Natural killer cell (primary cell): ENCODE measurements at regions not wholly inside any gene's neighbourhood (a gene's known extent, or its start where the extent isn't known, plus 50 kb on each side); places are given as distances from the start of the nearest gene placed in this dataset.
"Not testable (repeated sequence)": the region's sequence is repeated elsewhere in the genome, so short reads cannot be mapped to it uniquely, and the experiment has no call there.

Experiments
- ATAC-seq, 3 donors: fragments of 150-1000 bp in 2 of 3; fragments of 200-7000 bp in 1 of 3; cut with Tn5 transposase; 1 replicate in 1 of 3; 2 replicates in 2 of 3; pipeline ENCODE4 v1.10.0; 2021; ENCODE audit warnings: mild to moderate bottlenecking in 2 of 3, moderate library complexity in 2 of 3
- DNase-seq, 2 donors: peaks; one replicate each; pipeline versions ENCODE4 v3.0.0 to v3.0.0-alpha.2; 2013 to 2021; ENCODE audit warnings: mixed read lengths in 1 of 2
- H3K27ac ChIP-seq: one replicate; pipeline ENCODE4 v1.5.1; 2013; ENCODE audit warnings: mild to moderate bottlenecking, low read length
- H3K27me3 ChIP-seq: one replicate; pipeline ENCODE4 v1.6.1; 2013; ENCODE audit warnings: low read length; ENCODE audit not compliant: control insufficient read depth, insufficient read depth
- H3K36me3 ChIP-seq: one replicate; pipeline ENCODE4 v1.6.1; 2013; ENCODE audit warnings: low read length; ENCODE audit not compliant: control insufficient read depth, insufficient read depth
- H3K4me1 ChIP-seq: one replicate; pipeline ENCODE4 v1.6.1; 2013; ENCODE audit warnings: low read length; ENCODE audit not compliant: control insufficient read depth, insufficient read depth
- H3K4me3 ChIP-seq: one replicate; pipeline ENCODE4 v1.5.1; 2013; ENCODE audit warnings: low read length
- H3K9me3 ChIP-seq: one replicate; pipeline ENCODE4 v1.6.1; 2013; ENCODE audit warnings: low read length; ENCODE audit not compliant: control insufficient read depth, insufficient read depth
- H3K27ac Mint-ChIP-seq, 2 donors: one replicate each; pipeline ENCODE4 v1.8.0; 2022; ENCODE audit warnings: mild to moderate bottlenecking in 2 of 2, mixed read lengths in 2 of 2, moderate library complexity in 1 of 2
- H3K27me3 Mint-ChIP-seq, 2 donors: one replicate each; pipeline ENCODE4 v1.8.0; 2022; ENCODE audit warnings: low read depth in 2 of 2, mixed read lengths in 2 of 2
- H3K36me3 Mint-ChIP-seq: one replicate; pipeline ENCODE4 v1.8.0; 2022; ENCODE audit warnings: mixed read lengths
- H3K4me1 Mint-ChIP-seq, 2 donors: one replicate each; pipeline ENCODE4 v1.8.0; 2022; ENCODE audit warnings: mixed read lengths in 2 of 2
- H3K4me3 Mint-ChIP-seq: one replicate; pipeline ENCODE4 v1.8.0; 2022; ENCODE audit warnings: mild to moderate bottlenecking, moderate library complexity, mixed read lengths
- H3K9me3 Mint-ChIP-seq, 2 donors: one replicate each; pipeline ENCODE4 v1.8.0; 2022; ENCODE audit warnings: mixed read lengths in 2 of 2
- WGBS: methylation state at CpG from one replicate; pipeline ENCODE4 v1.1.7; 2013; ENCODE audit warnings: missing lambda C conversion rate; ENCODE audit not compliant: insufficient coverage; 5-methylcytosine and 5-hydroxymethylcytosine counted together
- intact Hi-C: fragments of 100-400 bp; cut with micrococcal nuclease; formaldehyde crosslinking; loops from one replicate; pipeline ENCODE4 v1.14.2; 2022
- TF ChIP-seq, protein P1 (sequence below): fragments of 200-600 bp; IDR thresholded peaks from one replicate; pipeline ENCODE4 v1.8.0; 2022; ENCODE audit warnings: antibody characterized with exemption

DNA sequence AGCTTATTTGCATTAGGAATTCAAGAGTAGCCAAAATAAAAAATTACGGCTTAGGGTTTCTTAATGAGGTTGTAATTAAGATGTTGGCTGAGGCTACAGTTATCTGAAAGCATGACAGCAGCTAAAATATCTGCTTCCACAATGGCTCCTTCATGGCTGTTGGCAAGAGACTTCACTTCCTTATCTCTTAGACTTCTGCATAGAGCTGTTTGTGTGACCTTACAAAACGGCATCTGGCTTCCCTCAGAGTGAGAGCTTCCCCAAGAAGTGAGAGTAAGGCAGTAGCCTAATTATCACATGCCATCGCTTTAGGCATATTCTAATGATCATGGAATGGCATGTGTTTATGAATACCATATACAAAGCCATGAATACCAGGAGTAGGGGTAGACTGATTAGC lies 57.6 kb downstream of the CCDC59 start:
- Histone ChIP-seq H3K4me1 (no peaks in the 10 kb centered on the region), H3K36me3 (no peaks in the 10 kb centered on the region), H3K27ac (no peak overlapping the region), H3K4me3 (no peak overlapping the region), H3K27me3 (no peaks in the 10 kb centered on the region), H3K9me3 (no peaks in the 10 kb centered on the region)
- Mint-ChIP-seq H3K4me3 (no peak overlapping the region), H3K4me1 (no peaks in the 10 kb centered on the region), H3K9me3 (peaks cover 2 to 4% of the 10 kb centered on the region in 2 donors), H3K27ac (no peak overlapping the region), H3K36me3 (no peaks in the 10 kb centered on the region), H3K27me3 (no peaks in the 10 kb centered on the region)
- ATAC-seq (no peak), DNase-seq (no peak)
- TF ChIP-seq, protein P1, sequence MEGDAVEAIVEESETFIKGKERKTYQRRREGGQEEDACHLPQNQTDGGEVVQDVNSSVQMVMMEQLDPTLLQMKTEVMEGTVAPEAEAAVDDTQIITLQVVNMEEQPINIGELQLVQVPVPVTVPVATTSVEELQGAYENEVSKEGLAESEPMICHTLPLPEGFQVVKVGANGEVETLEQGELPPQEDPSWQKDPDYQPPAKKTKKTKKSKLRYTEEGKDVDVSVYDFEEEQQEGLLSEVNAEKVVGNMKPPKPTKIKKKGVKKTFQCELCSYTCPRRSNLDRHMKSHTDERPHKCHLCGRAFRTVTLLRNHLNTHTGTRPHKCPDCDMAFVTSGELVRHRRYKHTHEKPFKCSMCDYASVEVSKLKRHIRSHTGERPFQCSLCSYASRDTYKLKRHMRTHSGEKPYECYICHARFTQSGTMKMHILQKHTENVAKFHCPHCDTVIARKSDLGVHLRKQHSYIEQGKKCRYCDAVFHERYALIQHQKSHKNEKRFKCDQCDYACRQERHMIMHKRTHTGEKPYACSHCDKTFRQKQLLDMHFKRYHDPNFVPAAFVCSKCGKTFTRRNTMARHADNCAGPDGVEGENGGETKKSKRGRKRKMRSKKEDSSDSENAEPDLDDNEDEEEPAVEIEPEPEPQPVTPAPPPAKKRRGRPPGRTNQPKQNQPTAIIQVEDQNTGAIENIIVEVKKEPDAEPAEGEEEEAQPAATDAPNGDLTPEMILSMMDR, result no peak
- intact Hi-C loops, result no loop called here
- WGBS, result 49% methylated on average over 2 of the region's 3 CpGs

DNA sequence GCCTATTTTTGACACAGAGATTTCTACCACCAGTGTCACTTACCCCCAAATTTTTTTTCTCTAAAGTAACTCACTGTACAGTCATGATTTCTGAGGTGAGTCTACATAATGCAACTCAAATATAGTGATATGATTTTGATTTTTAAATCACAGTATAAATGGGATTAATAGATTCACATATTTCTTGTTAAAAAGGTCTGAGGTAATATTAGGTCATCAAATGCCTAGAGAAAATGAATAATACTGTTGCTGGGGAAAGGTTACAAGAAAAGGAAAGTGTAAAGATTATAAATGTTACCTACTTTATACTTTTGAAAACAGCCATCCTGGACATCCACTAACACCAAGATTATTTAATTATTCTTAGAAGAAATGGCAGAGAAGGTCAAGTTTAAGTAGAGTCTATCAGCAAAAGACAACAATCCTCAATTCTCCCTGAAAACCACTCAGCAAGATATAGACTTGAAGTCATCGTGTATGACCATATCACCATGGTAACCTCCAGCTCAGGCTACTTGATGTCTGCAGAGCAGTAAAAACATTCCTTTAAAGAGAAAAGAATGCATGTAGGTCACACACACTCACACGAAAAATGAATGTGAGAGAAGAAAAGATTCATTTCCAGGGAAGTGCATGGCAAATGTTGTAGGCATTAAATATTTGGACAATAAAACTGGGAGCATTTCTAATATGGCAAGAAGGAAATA lies 58.7 kb downstream of the CCDC59 start:
- WGBS, result 38% methylated on average over 2 of the region's 2 CpGs
- Histone ChIP-seq H3K36me3 (no peaks in the 10 kb centered on the region), H3K27me3 (no peaks in the 10 kb centered on the region), H3K9me3 (no peaks in the 10 kb centered on the region), H3K27ac (no peak overlapping the region), H3K4me3 (no peak overlapping the region), H3K4me1 (no peaks in the 10 kb centered on the region)
- no peak for ATAC-seq
- H3K27ac Mint-ChIP-seq, result no peak overlapping the region
- no peaks in the 10 kb centered on the region for H3K27me3 Mint-ChIP-seq
- no peaks in the 10 kb centered on the region for H3K36me3 Mint-ChIP-seq
- H3K4me3 Mint-ChIP-seq, result no peak overlapping the region
- no peak for DNase-seq
- TF ChIP-seq, protein P1, result no peak
- no peaks in the 10 kb centered on the region for H3K4me1 Mint-ChIP-seq
- H3K9me3 Mint-ChIP-seq, result peaks cover 2 to 4% of the 10 kb centered on the region in 2 donors
- intact Hi-C loops, result no loop called here

DNA sequence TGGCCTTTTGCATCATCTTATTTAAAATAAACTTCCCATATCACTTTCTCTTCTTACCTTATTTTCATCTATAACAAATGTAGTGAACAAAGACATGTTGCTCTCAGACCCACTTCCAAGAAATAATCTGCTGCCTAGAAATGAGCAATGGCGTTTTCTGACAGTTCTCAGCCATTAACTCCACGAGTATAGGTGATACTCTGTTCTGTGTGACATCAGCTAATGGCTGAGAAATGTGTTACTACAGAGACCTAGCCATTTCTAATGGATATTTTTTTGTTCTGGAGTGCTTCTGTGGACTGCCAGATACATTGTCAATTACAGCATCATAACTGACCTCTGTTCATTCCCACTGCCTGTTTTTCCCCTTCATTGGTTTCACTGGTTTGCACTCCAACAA lies 67.8 kb downstream of the CCDC59 start:
- intact Hi-C loops, result no loop called here
- Histone ChIP-seq H3K27me3 (no peaks in the 10 kb centered on the region), H3K9me3 (no peaks in the 10 kb centered on the region), H3K36me3 (no peaks in the 10 kb centered on the region), H3K27ac (no peak overlapping the region), H3K4me1 (no peaks in the 10 kb centered on the region), H3K4me3 (no peak overlapping the region)
- H3K27ac Mint-ChIP-seq, result no peak overlapping the region
- ATAC-seq (no peak), DNase-seq (no peak)
- 21% methylated on average over 2 of the region's 2 CpGs for WGBS
- H3K4me1 Mint-ChIP-seq, result no peaks in the 10 kb centered on the region
- H3K27me3 Mint-ChIP-seq, result no peaks in the 10 kb centered on the region
- peaks cover 2 to 4% of the 10 kb centered on the region in 2 donors for H3K9me3 Mint-ChIP-seq
- no peak overlapping the region for H3K4me3 Mint-ChIP-seq
- no peaks in the 10 kb centered on the region for H3K36me3 Mint-ChIP-seq
- TF ChIP-seq, protein P1, result no peak

DNA sequence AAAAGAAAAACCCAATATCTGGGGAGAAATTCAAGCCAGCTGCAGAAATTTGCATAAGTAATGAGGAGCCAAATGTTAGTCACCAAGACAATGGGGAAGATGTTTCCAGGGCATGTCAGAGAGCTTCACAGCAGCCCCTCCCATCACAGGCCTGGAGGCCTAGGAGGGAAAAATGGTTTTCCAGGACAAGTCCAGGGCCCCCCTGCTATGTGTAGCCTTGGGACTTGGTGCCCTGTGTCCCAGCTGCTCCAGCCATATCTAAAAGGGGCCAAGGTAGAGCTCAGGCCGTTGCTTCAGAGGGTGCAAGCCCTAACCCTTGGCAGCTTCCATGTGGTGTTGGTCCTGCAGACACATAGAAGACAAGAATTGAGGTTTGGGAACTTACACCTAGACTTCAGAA lies 76.9 kb downstream of the CCDC59 start:
- H3K4me1 Mint-ChIP-seq, H3K36me3 ChIP-seq, H3K4me1 ChIP-seq, H3K4me3 Mint-ChIP-seq, DNase-seq, H3K36me3 Mint-ChIP-seq, ATAC-seq, H3K27ac Mint-ChIP-seq, H3K9me3 Mint-ChIP-seq, intact Hi-C loops, H3K4me3 ChIP-seq, H3K27me3 ChIP-seq, H3K27ac ChIP-seq, H3K27me3 Mint-ChIP-seq: not testable (repeated sequence)
- peaks cover 10% of the 10 kb centered on the region for H3K9me3 ChIP-seq
- WGBS, result 47% methylated on average over 1 of the region's 1 CpG
